Right lobe of liver (tissue), 4 donors: ENCODE measurements at regions not wholly inside any gene's neighbourhood (a gene's known extent, or its start where the extent isn't known, plus 50 kb on each side); places are given as distances from the start of the nearest gene placed in this dataset.

Source experiments
- CTCF ChIP-seq, 4 donors: fragments of 200-600 bp in 3 of 4; fragments of 450-650 bp in 1 of 4; IDR thresholded peaks; one replicate each; pipeline versions ENCODE4 v1.5.1 to v1.8.0; 2016 to 2022; ENCODE audit warnings: antibody characterized with exemption in 4 of 4, mild to moderate bottlenecking in 2 of 4
- POLR2A ChIP-seq: fragments of 450-650 bp; IDR thresholded peaks from one replicate; pipeline ENCODE4 v1.6.1; 2017; ENCODE audit warnings: antibody characterized with exemption, mild to moderate bottlenecking
- donor health status: DM: no; HTN: no; CAD: no.
- donor health status: DM: no; HTN: no; CAD: no.
- donor health status: DM: no; HTN: yes; CAD: no.

GRCh38 chr21:16419188-16419921, 689.6 kb downstream of the USP25 start:
- no peak for TF ChIP-seq CTCF (IDR thresholded peaks at IDR 0.05)
- peak; percentile 53 for TF ChIP-seq POLR2A
